Cerebellar nuclear complex (tissue), 1 donor: ENCODE measurements at regions not wholly inside any gene's neighbourhood (a gene's known extent, or its start where the extent isn't known, plus 50 kb on each side); places are given as distances from the start of the nearest gene placed in this dataset.

Source experiments
- DNase-seq, 2 experiments: peaks; one replicate each; lab custom pipeline; 2025; lab: John Stamatoyannopoulos, UW

- peak in 1 of 2 experiments; percentile 38 for DNase-seq
Measured at GRCh38 chr14:26128931-26129671, 468.7 kb downstream of the NOVA1 start.

DNA sequence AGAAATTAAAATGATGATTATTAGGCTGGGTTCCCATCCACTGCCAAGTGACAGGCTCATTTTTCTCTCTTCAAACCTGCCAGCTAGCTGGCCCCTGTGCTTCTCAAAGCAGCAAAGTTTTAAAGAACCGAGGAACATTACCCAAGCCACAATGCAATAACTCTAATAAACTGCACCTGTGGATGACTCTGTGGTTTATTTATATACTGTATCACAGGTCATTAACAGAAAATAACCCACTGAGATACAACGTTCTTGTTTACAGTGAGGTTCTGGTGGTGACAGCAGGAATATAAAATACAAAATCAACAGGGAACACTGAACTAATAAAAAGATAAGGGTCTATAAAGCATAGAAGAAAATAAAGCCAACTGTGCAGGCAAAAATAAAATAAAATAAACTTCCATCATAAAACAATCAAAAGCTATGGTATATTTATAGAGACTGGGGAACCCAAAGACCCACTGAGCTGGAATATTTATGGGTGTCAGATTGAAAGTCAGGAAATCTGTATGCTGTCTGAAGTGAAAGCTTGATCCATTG lies 472.9 kb downstream of the NOVA1 start:
- DNase-seq, result no peak

DNA sequence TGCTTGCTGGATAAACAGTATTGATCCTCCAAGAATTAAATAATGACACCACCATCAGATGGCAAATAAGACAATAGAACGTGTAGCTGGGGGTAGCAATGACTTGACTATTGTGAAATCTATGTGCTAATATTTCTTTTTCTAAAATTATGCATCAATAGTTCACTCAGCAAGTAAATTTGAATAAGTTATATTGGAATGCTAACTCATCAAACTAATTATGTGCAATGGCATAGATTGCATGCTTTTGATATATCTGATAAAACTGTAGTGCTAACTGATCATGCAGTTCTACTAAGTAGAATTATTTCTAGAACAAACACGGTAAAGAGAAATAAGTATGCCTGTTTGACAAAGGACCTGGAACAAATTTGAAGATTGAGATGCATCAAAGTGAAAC lies 474.4 kb downstream of the NOVA1 start:
- no peak for DNase-seq

GRCh38 chr14:26121181-26121580 lies 476.7 kb downstream of the NOVA1 start:
- DNase-seq, result no peak

GRCh38 chr14:26113911-26114640 lies 483.8 kb downstream of the NOVA1 start:
- no peak for DNase-seq

- no peak for DNase-seq
Measured at GRCh38 chr14:26104717-26105116, 493.1 kb downstream of the NOVA1 start.

GRCh38 chr14:26097852-26098251 lies 500.0 kb downstream of the NOVA1 start:
- DNase-seq, result no peak

GRCh38 chr14:26088275-26088674 lies 509.6 kb downstream of the NOVA1 start:
- DNase-seq, result no peak

- no peak for DNase-seq
Measured at GRCh38 chr14:26081043-26081442, 516.8 kb downstream of the NOVA1 start.

- DNase-seq, result no peak
Measured at GRCh38 chr14:26078561-26078960, 519.3 kb downstream of the NOVA1 start.

- no peak for DNase-seq
Measured at GRCh38 chr14:26074892-26075291, 522.9 kb downstream of the NOVA1 start.

GRCh38 chr14:26070443-26070842 lies 527.4 kb downstream of the NOVA1 start:
- no peak for DNase-seq

GRCh38 chr14:26067786-26068459 lies 529.9 kb downstream of the NOVA1 start:
- DNase-seq, result no peak

- no peak for DNase-seq
Measured at GRCh38 chr14:26067341-26067740, 530.5 kb downstream of the NOVA1 start.

GRCh38 chr14:26056036-26056616 lies 541.7 kb downstream of the NOVA1 start:
- DNase-seq, result no peak

DNA sequence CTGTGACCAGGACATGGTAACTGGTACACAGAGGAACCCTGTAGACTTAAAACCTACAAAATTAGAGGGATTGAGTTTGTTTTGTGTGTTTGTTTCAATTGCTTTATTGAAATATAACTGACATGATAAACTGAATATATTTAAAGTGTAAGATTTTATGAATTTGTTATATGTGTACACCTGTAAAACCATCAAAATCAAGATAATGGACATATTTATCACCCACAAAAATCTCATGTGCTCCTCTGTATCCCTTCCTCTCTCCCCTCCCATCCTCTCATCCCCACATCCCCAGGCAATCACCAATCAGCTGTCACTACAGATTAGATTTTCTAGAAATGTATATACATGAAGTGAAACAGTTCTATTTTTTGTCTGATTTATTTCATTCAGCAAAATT lies 565.5 kb downstream of the NOVA1 start:
- no peak for DNase-seq

- no peak for DNase-seq
Measured at GRCh38 chr14:26026384-26026783, 571.4 kb downstream of the NOVA1 start.

- no peak for DNase-seq
Measured at GRCh38 chr14:26023967-26024366, 573.9 kb downstream of the NOVA1 start.

DNA sequence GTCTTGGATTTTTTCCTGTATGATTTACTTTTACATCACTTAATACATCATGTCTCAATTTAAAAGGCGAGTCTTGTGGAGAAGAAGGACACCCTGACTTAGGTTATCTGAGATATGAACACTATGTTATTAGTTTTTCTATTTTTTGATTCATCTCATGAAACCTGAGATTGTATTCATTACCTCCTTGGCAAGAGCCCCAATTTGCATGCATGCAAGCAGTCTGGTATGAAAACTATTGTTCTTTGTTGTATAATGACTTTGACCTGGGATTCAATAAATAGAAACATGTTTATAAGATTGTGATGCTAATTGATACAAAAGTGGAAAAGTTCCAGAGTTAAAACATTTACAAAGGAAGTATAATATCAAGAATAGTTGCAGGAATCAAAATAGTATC lies 576.1 kb downstream of the NOVA1 start:
- no peak for DNase-seq

GRCh38 chr14:26017270-26017669 lies 580.6 kb downstream of the NOVA1 start:
- DNase-seq, result no peak

GRCh38 chr14:26008290-26008689 lies 589.5 kb downstream of the NOVA1 start:
- no peak for DNase-seq

DNA sequence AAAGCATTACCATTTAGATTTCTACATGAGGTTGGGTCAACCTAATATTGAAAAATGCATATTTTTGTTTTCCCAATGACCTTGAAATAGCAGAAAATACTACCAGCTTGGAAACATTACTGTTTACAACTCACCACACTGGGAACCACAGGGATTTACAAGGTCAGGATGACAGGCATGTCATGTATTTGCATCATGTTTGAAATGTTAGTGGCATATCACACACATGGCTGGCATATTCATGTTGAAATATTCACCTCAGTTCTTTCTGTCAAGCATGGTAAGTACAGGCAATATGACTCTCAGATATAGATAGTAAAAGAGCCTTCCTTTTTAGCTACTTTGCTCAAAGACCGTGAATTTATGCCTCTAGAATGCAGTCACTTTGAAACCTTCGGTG lies 593.5 kb downstream of the NOVA1 start:
- DNase-seq, result no peak
